GM21447 (cell line): ENCODE measurements at regions not wholly inside any gene's neighbourhood (a gene's known extent, or its start where the extent isn't known, plus 50 kb on each side); places are given as distances from the start of the nearest gene placed in this dataset.

Source experiments
- ATAC-seq: cut with Tn5 transposase; IDR thresholded peaks from one replicate; pipeline ENCODE4 v1.9.1; 2021; ENCODE audit not compliant: unreplicated experiment

- no peak for ATAC-seq
These were observed 86.3 kb upstream of the PHLPP1 start for GRCh38 chr18:62629031-62629430.

DNA sequence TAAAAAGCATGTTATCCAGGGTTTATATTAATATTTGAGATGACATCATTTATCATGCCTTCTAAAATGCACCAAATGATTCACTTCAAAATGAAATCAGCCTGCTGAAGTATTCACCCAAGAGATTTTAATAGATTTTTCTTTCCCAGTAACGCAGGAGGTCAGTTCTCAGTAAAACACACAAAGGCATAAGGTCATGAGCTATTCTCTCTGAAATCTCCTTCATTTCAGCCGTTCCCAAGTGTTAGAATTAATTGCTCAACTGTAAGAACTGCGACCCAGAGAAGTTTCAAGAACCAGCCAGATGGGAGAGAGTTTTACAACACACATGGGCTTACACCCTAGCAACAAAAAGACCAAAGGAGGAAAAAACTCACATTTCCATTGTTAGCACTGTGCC, 84.2 kb upstream of the PHLPP1 start:
- ATAC-seq = no peak

DNA sequence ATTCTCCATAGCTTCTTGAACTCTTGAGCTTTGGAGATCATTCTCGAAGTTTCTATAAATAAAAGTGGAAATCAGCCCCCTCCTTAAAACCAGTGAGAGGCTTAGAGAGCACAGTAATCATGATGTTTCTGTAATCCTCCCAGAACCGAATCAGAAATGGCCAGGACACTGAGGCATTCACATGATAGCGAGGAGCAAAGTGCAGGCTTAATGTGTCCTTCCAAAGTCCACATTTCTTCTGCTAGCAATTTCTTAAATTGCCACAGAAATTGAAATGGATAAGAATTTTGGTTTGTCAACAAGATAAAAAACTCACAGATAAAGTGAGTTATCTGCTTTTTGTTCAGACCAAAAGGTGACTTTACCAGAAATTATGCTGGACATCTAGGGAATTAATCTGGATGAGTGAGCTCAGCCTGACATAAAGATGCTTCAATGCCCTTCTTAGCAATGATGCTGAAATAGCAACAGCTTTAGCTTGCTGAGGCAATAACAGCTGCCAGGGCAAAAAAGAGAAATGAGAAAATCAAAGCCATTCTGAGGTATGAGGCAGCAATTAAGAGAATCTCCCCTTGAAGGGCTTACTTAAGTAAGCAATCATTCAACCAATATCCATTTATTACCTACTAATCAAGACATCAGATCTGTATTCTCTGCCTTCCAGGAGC, 82.4 kb upstream of the PHLPP1 start:
- ATAC-seq = no peak

GRCh38 chr18:62634458-62634857, 80.9 kb upstream of the PHLPP1 start:
- ATAC-seq = no peak

- no peak for ATAC-seq
These were observed 80.2 kb upstream of the PHLPP1 start for GRCh38 chr18:62634979-62635630.

- no peak for ATAC-seq
These were observed 77.9 kb upstream of the PHLPP1 start for GRCh38 chr18:62637403-62637802.

GRCh38 chr18:62637807-62638687, 77.3 kb upstream of the PHLPP1 start:
- peak; percentile 78 for ATAC-seq

DNA sequence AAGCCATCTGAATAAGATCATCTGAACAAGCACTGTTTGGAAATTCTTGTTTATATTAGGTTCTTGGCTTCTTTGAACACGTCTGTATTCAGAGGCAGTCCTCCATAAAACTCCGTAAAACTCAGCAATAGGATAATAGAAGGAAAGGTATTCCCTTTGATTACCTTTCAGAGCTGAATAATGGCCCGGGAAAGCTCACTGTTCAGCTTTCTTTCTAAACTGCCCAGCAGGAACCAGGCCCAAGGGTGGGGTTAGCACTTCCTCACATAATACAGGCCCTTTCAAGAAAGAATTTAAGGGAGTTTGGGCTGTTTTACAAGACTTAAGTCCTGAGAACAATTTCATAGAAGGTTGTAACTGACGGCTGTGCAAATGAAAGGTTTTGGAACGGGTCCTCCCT, 72.2 kb upstream of the PHLPP1 start:
- no peak for ATAC-seq

DNA sequence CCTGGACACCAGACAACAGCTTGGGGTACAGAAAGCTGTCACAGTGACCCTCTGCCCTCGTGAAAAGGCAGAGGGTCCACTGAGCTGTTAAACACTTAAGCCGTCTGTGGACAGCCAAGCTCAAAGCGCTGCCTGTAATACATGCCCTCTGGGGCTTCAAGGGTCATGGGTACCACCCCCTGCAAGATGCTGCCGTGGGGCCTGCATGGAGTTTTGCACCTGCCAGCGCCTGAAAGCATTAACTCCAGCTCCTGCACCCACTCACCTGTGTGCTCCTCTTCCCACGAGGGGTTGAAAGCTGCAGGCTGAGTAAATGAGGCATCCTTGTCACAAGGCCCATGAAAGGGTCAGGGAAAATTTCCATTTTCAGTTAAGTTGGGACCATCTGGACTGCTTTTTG, 70.6 kb upstream of the PHLPP1 start:
- ATAC-seq = no peak

- ATAC-seq = no peak
These were observed 68.2 kb upstream of the PHLPP1 start for GRCh38 chr18:62647179-62647578.

DNA sequence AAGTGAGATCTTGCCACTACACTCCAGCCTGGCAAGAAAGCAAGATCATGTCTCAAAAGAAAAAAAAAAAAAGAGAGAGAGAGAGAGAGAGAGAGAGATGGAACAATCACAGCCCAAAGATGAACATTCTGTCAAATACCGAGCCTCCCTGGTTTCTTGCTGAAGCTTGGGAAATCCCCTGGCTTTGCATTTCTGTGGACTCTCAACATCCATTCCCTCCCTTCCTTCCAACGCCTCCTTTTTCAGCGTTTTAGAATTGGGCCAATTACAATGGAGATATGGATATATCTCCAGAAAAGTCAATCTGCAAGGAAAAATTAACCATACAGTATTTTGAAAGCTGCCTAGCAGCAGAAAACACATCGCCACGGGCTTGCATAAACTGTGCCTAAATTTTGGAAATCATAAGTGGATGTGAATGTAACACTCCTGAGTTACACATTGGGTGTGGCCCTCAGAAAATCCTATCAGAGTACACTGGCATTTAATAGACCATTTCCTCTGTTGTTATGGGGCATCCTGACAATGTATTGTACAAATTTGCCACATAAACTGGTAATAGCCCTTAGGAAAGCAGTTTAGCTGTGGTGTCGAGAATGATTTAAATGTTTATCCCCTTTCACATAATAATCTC, 67.2 kb upstream of the PHLPP1 start:
- no peak for ATAC-seq

GRCh38 chr18:62651276-62652056, 63.9 kb upstream of the PHLPP1 start:
- ATAC-seq = peak; percentile 50

- peak; percentile 66 for ATAC-seq
These were observed 63.2 kb upstream of the PHLPP1 start for GRCh38 chr18:62652057-62652629.

- no peak for ATAC-seq
These were observed 59.7 kb upstream of the PHLPP1 start for GRCh38 chr18:62655520-62656219.

DNA sequence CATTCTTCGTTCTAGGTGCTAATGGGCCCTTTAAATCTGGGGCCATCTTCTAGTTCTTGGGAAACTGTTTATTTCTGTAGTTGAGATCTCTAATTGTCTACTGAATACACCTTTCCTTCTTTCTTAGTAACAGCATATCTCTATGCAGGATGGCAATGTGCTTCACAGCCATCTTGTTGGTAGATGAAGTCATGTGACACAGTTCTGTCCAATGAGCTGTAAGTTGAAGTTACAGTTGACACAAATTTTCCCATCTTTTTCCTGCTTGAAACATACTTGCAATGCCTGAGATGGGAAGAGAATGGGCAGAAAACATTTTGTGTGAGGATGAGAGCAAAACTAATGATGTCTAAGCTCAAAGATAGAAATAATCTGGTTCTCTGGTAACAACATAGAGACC, 57.3 kb upstream of the PHLPP1 start:
- no peak for ATAC-seq

DNA sequence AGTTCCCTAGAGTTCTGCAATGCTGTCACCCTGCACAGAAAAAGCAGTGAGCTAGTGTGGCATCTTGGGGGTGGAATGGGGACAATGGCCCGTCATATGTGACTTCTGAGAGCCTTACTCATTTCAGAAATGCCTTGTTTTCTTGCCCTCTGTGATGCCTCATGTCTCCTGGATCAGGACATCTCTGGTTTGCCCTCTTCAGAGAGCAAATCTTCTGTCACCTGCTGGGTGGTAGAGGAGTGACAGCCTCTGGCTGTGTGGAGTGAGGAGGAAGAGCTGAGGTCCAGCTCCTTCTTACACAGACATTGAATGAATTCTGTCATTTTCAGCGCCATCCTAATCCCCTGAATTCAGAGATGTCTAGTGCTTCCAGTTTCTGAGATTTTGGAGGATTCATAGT, 55.6 kb upstream of the PHLPP1 start:
- no peak for ATAC-seq

DNA sequence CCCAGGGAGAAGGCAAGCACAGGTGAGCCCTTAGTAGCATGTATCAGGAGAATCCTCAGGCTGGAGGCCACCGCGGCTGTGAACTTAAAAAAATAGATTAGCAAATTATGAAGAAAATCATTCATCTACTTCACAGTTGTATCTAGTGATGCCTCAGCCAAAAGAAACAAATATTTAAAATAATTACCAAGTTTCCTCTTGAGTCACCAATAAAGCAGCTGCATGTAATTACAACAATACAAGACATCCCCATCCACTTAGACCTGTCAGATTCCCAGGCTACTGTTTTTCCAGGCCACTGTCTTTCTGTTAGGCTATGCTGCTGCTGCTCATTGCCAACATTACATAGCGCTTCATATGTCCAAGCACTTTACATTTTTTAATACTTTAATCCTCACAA, 54.6 kb upstream of the PHLPP1 start:
- no peak for ATAC-seq

- ATAC-seq = peak; percentile 68
These were observed 51.5 kb upstream of the PHLPP1 start for GRCh38 chr18:62663731-62664336.

DNA sequence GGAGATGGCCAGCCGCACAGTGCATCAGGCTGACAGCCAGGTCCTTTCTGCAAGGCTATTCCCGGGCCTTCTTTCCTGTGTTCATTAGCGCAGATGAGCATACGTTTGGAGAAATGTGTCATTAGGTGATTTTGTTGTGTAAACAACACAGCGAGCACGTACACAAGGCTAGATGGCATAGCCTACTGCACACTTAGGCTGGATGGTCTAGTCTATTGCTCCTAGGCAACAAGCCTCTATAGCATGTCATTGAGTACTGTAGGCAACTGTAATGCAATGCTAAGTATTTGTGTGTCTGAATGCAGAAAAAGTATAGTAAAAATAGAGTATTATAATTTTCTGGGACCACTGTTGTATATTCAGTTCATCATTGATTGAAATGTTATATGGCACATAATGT, 50.9 kb upstream of the PHLPP1 start:
- no peak for ATAC-seq
